ENCODE measurements at regions not wholly inside any gene's neighbourhood (a gene's known extent, or its start where the extent isn't known, plus 50 kb on each side); places are given as distances from the start of the nearest gene placed in this dataset.
"Not testable (repeated sequence)": the region's sequence is repeated elsewhere in the genome, so short reads cannot be mapped to it uniquely, and the experiment has no call there.

GRCh38 chr16:32121273-32121900 lies 131.7 kb upstream of the TP53TG3D start:
- TF ChIP-seq CTCF (conservative IDR thresholded peaks at IDR 0.05; ENCODE audit: low read depth, low read length); POLR2A (IDR thresholded peaks at IDR 0.05; ENCODE audit: low read depth, low read length); BHLHE40 (IDR thresholded peaks at IDR 0.05; ENCODE audit: low read depth, low read length); RAD21 (IDR thresholded peaks at IDR 0.05; ENCODE audit: low read length); SMC3 (IDR thresholded peaks at IDR 0.05; ENCODE audit: low read depth, low read length); CEBPB (IDR thresholded peaks at IDR 0.05; ENCODE audit: low read depth, low read length); FOS (IDR thresholded peaks at IDR 0.05; ENCODE audit: low read depth, low read length); NFE2L2 (IDR thresholded peaks at IDR 0.05; ENCODE audit: low read depth, low read length): not testable (repeated sequence)
- TF ChIP-seq, protein P1, sequence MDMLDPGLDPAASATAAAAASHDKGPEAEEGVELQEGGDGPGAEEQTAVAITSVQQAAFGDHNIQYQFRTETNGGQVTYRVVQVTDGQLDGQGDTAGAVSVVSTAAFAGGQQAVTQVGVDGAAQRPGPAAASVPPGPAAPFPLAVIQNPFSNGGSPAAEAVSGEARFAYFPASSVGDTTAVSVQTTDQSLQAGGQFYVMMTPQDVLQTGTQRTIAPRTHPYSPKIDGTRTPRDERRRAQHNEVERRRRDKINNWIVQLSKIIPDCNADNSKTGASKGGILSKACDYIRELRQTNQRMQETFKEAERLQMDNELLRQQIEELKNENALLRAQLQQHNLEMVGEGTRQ (IDR thresholded peaks at IDR 0.05; ENCODE audit: low read depth, low read length), result not testable (repeated sequence)
